Activated B cell treated with CpG ODN at 0.5 μM for 24 hours (primary cell): ENCODE measurements at regions not wholly inside any gene's neighbourhood (a gene's known extent, or its start where the extent isn't known, plus 50 kb on each side); places are given as distances from the start of the nearest gene placed in this dataset.

Experiments used
- ATAC-seq: fragments of 200-7000 bp; cut with Tn5 transposase; one replicate; pipeline ENCODE4 v1.10.0; 2021; ENCODE audit warnings: low read depth, mild to moderate bottlenecking, moderate library complexity
- CTCF ChIA-PET: fragments of 350-600 bp; sonication (Branson Sonifier 250); formaldehyde crosslinking; loops from one replicate; lab custom pipeline; 2021; ENCODE audit warnings: antibody characterized with exemption; lab: Charles Lee
- POLR2A ChIA-PET: fragments of 350-600 bp; sonication (Branson Sonifier 250); formaldehyde crosslinking; loops from one replicate; lab custom pipeline; 2021; ENCODE audit warnings: antibody characterized with exemption; lab: Charles Lee
- DNase-seq: peaks from one replicate; pipeline ENCODE4 v3.0.0; 2022
- H3K27ac Mint-ChIP-seq: one replicate; pipeline ENCODE4 v1.8.0; 2020; ENCODE audit warnings: mixed read lengths
- H3K27me3 Mint-ChIP-seq: one replicate; pipeline ENCODE4 v1.8.0; 2021; ENCODE audit warnings: mixed read lengths
- H3K36me3 Mint-ChIP-seq: one replicate; pipeline ENCODE4 v1.8.0; 2021; ENCODE audit warnings: low read depth, mixed read lengths
- H3K4me1 Mint-ChIP-seq: one replicate; pipeline ENCODE4 v1.8.0; 2021; ENCODE audit warnings: mixed read lengths
- H3K4me3 Mint-ChIP-seq: one replicate; pipeline ENCODE4 v1.8.0; 2020; ENCODE audit warnings: mild to moderate bottlenecking, mixed read lengths
- H3K9me3 Mint-ChIP-seq: one replicate; pipeline ENCODE4 v1.8.0; 2020; ENCODE audit warnings: mixed read lengths
- intact Hi-C: fragments of 100-400 bp; cut with micrococcal nuclease; formaldehyde crosslinking; loops from one replicate; pipeline ENCODE4 v1.15.1; 2024
- TF ChIP-seq, protein P1 (sequence below): fragments of 200-600 bp; IDR thresholded peaks from one replicate; pipeline ENCODE4 v1.8.0; 2022; ENCODE audit warnings: antibody characterized with exemption, mild to moderate bottlenecking

GRCh38 chr15:80321853-80322252, 69.8 kb upstream of the CTXND1 start:
- ChIA-PET CTCF (no interaction called here), POLR2A (no interaction called here)
- intact Hi-C loops: no loop called here
- no peak for ATAC-seq
- Mint-ChIP-seq H3K4me1 (no peaks in the 10 kb centered on the region), H3K27ac (no peak overlapping the region), H3K9me3 (peaks cover 2% of the 10 kb centered on the region), H3K4me3 (no peak overlapping the region), H3K36me3 (no peaks in the 10 kb centered on the region), H3K27me3 (peaks cover 12% of the 10 kb centered on the region)
- DNase-seq: no peak
- TF ChIP-seq, protein P1, sequence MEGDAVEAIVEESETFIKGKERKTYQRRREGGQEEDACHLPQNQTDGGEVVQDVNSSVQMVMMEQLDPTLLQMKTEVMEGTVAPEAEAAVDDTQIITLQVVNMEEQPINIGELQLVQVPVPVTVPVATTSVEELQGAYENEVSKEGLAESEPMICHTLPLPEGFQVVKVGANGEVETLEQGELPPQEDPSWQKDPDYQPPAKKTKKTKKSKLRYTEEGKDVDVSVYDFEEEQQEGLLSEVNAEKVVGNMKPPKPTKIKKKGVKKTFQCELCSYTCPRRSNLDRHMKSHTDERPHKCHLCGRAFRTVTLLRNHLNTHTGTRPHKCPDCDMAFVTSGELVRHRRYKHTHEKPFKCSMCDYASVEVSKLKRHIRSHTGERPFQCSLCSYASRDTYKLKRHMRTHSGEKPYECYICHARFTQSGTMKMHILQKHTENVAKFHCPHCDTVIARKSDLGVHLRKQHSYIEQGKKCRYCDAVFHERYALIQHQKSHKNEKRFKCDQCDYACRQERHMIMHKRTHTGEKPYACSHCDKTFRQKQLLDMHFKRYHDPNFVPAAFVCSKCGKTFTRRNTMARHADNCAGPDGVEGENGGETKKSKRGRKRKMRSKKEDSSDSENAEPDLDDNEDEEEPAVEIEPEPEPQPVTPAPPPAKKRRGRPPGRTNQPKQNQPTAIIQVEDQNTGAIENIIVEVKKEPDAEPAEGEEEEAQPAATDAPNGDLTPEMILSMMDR: no peak

GRCh38 chr15:80323285-80323684, 71.3 kb upstream of the CTXND1 start:
- ATAC-seq (no peak), DNase-seq (no peak)
- peaks cover 7% of the 10 kb centered on the region for H3K27me3 Mint-ChIP-seq
- intact Hi-C loops: no loop called here
- H3K36me3 Mint-ChIP-seq: no peaks in the 10 kb centered on the region
- no peak overlapping the region for H3K4me3 Mint-ChIP-seq
- no peaks in the 10 kb centered on the region for H3K4me1 Mint-ChIP-seq
- TF ChIP-seq, protein P1: no peak
- H3K9me3 Mint-ChIP-seq: peaks cover 5% of the 10 kb centered on the region
- ChIA-PET POLR2A (no interaction called here), CTCF (no interaction called here)
- no peak overlapping the region for H3K27ac Mint-ChIP-seq

DNA sequence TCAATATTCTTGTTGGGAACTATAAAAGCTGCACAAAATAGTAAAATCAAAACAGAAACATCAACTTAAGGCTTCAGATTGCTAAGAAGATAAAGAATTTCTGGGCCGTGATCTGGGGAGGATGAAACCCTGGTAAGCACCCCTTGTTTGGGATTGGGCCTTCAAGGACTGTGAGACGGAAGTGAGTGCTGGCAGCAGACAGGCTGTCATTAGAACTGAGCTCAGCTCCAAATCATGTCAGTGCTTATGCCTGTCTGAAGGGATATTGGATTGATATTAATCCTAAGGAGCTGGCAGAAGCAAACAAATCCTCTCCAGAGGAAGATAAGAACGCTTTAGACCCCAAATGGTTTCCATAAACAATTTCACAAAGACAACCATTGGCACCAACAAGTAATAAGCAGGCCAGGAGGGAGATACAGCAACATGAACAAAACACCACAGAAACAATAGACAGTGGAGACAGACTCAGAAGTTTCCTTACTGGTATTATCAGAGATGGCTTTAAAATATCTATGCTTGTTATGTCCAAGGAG, 72.6 kb upstream of the CTXND1 start:
- DNase-seq (no peak), ATAC-seq (no peak)
- TF ChIP-seq, protein P1: no peak
- H3K27ac Mint-ChIP-seq: no peak overlapping the region
- CTCF ChIA-PET: no interaction called here
- no peaks in the 10 kb centered on the region for H3K36me3 Mint-ChIP-seq
- POLR2A ChIA-PET: no interaction called here
- H3K4me3 Mint-ChIP-seq: no peak overlapping the region
- no peaks in the 10 kb centered on the region for H3K4me1 Mint-ChIP-seq
- peaks cover 7% of the 10 kb centered on the region for H3K9me3 Mint-ChIP-seq
- intact Hi-C loops: no loop called here
- H3K27me3 Mint-ChIP-seq: peaks cover 7% of the 10 kb centered on the region

GRCh38 chr15:80325206-80325605, 73.2 kb upstream of the CTXND1 start:
- Mint-ChIP-seq H3K27ac (no peak overlapping the region), H3K27me3 (peaks cover 7% of the 10 kb centered on the region), H3K4me1 (no peaks in the 10 kb centered on the region), H3K4me3 (no peak overlapping the region), H3K36me3 (no peaks in the 10 kb centered on the region), H3K9me3 (peaks cover 7% of the 10 kb centered on the region)
- POLR2A ChIA-PET: no interaction called here
- intact Hi-C loops: no loop called here
- no peak for DNase-seq
- TF ChIP-seq, protein P1: no peak
- ATAC-seq: no peak
- CTCF ChIA-PET: no interaction called here

GRCh38 chr15:80326270-80326669, 74.3 kb upstream of the CTXND1 start:
- H3K27ac Mint-ChIP-seq: no peak overlapping the region
- no peak for ATAC-seq
- H3K9me3 Mint-ChIP-seq: peaks cover 7% of the 10 kb centered on the region
- no peaks in the 10 kb centered on the region for H3K36me3 Mint-ChIP-seq
- TF ChIP-seq, protein P1: no peak
- CTCF ChIA-PET: no interaction called here
- DNase-seq: no peak
- H3K4me1 Mint-ChIP-seq: no peaks in the 10 kb centered on the region
- POLR2A ChIA-PET: no interaction called here
- no peak overlapping the region for H3K4me3 Mint-ChIP-seq
- H3K27me3 Mint-ChIP-seq: peaks cover 2% of the 10 kb centered on the region
- intact Hi-C loops: no loop called here
